CD4-positive, alpha-beta T cell (primary cell): ENCODE measurements at regions not wholly inside any gene's neighbourhood (a gene's known extent, or its start where the extent isn't known, plus 50 kb on each side); places are given as distances from the start of the nearest gene placed in this dataset.

Source experiments
- ATAC-seq: fragments of 200-7000 bp; cut with Tn5 transposase; one replicate; pipeline ENCODE4 v1.10.0; 2022; ENCODE audit warnings: mild to moderate bottlenecking; ENCODE audit not compliant: poor library complexity
- CTCF ChIA-PET: fragments of 350-600 bp; sonication (Branson Sonifier 250); formaldehyde crosslinking; loops from one replicate; lab custom pipeline; 2021; ENCODE audit warnings: antibody characterized with exemption, inconsistent platforms; lab: Charles Lee
- POLR2A ChIA-PET: fragments of 350-600 bp; sonication (Branson Sonifier 250); formaldehyde crosslinking; loops from one replicate; lab custom pipeline; 2021; ENCODE audit warnings: antibody characterized with exemption, inconsistent platforms; lab: Charles Lee
- DNase-seq, 14 experiments: peaks; one replicate each; pipeline ENCODE4 v3.0.0-alpha.2; 2013 to 2020; ENCODE audit warnings: mixed read lengths in 2 of 14
- H3K27ac ChIP-seq, 2 donors: one replicate each; pipeline versions ENCODE4 v1.5.1 to v1.7.0; 2013; ENCODE audit warnings: low read length in 2 of 2, low read depth in 1 of 2, mild to moderate bottlenecking in 1 of 2
- H3K27me3 ChIP-seq, 2 experiments: 1 replicate in 1 of 2; 2 replicates in 1 of 2; pipeline versions ENCODE4 v1.6.1 to v1.7.0; 2013; ENCODE audit warnings: low read length in 2 of 2, control low read depth in 1 of 2, mild to moderate bottlenecking in 1 of 2, moderate library complexity in 1 of 2; ENCODE audit not compliant: insufficient read depth in 2 of 2, control insufficient read depth in 1 of 2
- H3K36me3 ChIP-seq: one replicate; pipeline ENCODE4 v1.6.1; 2013; ENCODE audit warnings: low read length, control low read depth; ENCODE audit not compliant: insufficient read depth
- H3K4me1 ChIP-seq: one replicate; pipeline ENCODE4 v1.6.1; 2013; ENCODE audit warnings: low read length, control low read depth; ENCODE audit not compliant: insufficient read depth
- H3K4me3 ChIP-seq: one replicate; pipeline ENCODE4 v1.5.1; 2013; ENCODE audit warnings: mild to moderate bottlenecking, low read length, moderate library complexity
- H3K9me3 ChIP-seq, 2 experiments: 1 replicate in 1 of 2; 2 replicates in 1 of 2; pipeline versions ENCODE4 v1.6.1 to v1.7.0; 2013; ENCODE audit warnings: low read length in 2 of 2, mild to moderate bottlenecking in 2 of 2, control low read depth in 1 of 2, moderate library complexity in 1 of 2; ENCODE audit not compliant: control insufficient read depth in 1 of 2, insufficient read depth in 1 of 2
- H3K27ac Mint-ChIP-seq: one replicate; pipeline ENCODE4 v1.8.0; 2020; ENCODE audit warnings: mixed read lengths
- H3K27me3 Mint-ChIP-seq: one replicate; pipeline ENCODE4 v1.8.0; 2021; ENCODE audit warnings: mixed read lengths
- H3K36me3 Mint-ChIP-seq: one replicate; pipeline ENCODE4 v1.8.0; 2021; ENCODE audit warnings: low read depth, mixed read lengths
- H3K4me1 Mint-ChIP-seq: one replicate; pipeline ENCODE4 v1.8.0; 2021; ENCODE audit warnings: low read depth, mixed read lengths
- H3K4me3 Mint-ChIP-seq: one replicate; pipeline ENCODE4 v1.8.0; 2020; ENCODE audit warnings: mild to moderate bottlenecking, mixed read lengths
- H3K9me3 Mint-ChIP-seq: one replicate; pipeline ENCODE4 v1.8.0; 2020; ENCODE audit warnings: mixed read lengths
- CTCF ChIP-seq: fragments of 200-600 bp; IDR thresholded peaks from one replicate; pipeline ENCODE4 v1.8.0; 2022; ENCODE audit warnings: antibody characterized with exemption, mild to moderate bottlenecking
- intact Hi-C, 2 experiments: fragments of 100-400 bp; cut with DNase I in 1 of 2; cut with micrococcal nuclease in 1 of 2; formaldehyde crosslinking; loops; one replicate each; pipeline versions ENCODE4 v1.15.1 to v1.9.0; 2023 to 2025; cut with DNase I, micrococcal nuclease

GRCh38 chr4:144289667-144290428 lies 149.3 kb upstream of the GYPA start:
- Mint-ChIP-seq H3K9me3 (no peaks in the 10 kb centered on the region), H3K4me1 (no peaks in the 10 kb centered on the region), H3K4me3 (no peak overlapping the region), H3K36me3 (no peaks in the 10 kb centered on the region), H3K27ac (no peak overlapping the region), H3K27me3 (no peaks in the 10 kb centered on the region)
- no peaks in the 10 kb centered on the region for H3K36me3 ChIP-seq
- TF ChIP-seq CTCF: no peak
- DNase-seq (no peak), ATAC-seq (no peak)
- CTCF ChIA-PET: no interaction called here
- H3K27me3 ChIP-seq: no peaks in the 10 kb centered on the region
- H3K9me3 ChIP-seq: no peaks in the 10 kb centered on the region
- no peak overlapping the region for H3K27ac ChIP-seq
- H3K4me1 ChIP-seq: no peaks in the 10 kb centered on the region
- POLR2A ChIA-PET: no interaction called here
- intact Hi-C loops: no loop called here
- no peak overlapping the region for H3K4me3 ChIP-seq

- ATAC-seq (no peak), DNase-seq (no peak)
- no peak for TF ChIP-seq CTCF
- no peaks in the 10 kb centered on the region for H3K9me3 ChIP-seq
- H3K9me3 Mint-ChIP-seq: no peaks in the 10 kb centered on the region
- H3K4me1 ChIP-seq: no peaks in the 10 kb centered on the region
- no peaks in the 10 kb centered on the region for H3K27me3 Mint-ChIP-seq
- ChIA-PET POLR2A (no interaction called here), CTCF (no interaction called here)
- no peak overlapping the region for H3K27ac Mint-ChIP-seq
- H3K4me3 Mint-ChIP-seq: no peak overlapping the region
- H3K36me3 Mint-ChIP-seq: no peaks in the 10 kb centered on the region
- H3K27me3 ChIP-seq: no peaks in the 10 kb centered on the region
- no peak overlapping the region for H3K4me3 ChIP-seq
- no peak overlapping the region for H3K27ac ChIP-seq
- no peaks in the 10 kb centered on the region for H3K36me3 ChIP-seq
- no peaks in the 10 kb centered on the region for H3K4me1 Mint-ChIP-seq
- intact Hi-C loops: no loop called here
These were observed 150.6 kb upstream of the GYPA start for GRCh38 chr4:144291164-144291563.

GRCh38 chr4:144294211-144294610 lies 153.7 kb upstream of the GYPA start:
- no peak overlapping the region for H3K4me3 Mint-ChIP-seq
- intact Hi-C loops: no loop called here
- H3K27ac ChIP-seq: no peak overlapping the region
- no peaks in the 10 kb centered on the region for H3K36me3 ChIP-seq
- ATAC-seq: no peak
- H3K9me3 ChIP-seq: no peaks in the 10 kb centered on the region
- H3K9me3 Mint-ChIP-seq: peaks cover 3% of the 10 kb centered on the region
- no peaks in the 10 kb centered on the region for H3K4me1 ChIP-seq
- ChIA-PET CTCF (no interaction called here), POLR2A (no interaction called here)
- H3K4me3 ChIP-seq: no peak overlapping the region
- no peaks in the 10 kb centered on the region for H3K36me3 Mint-ChIP-seq
- no peaks in the 10 kb centered on the region for H3K27me3 ChIP-seq
- no peak for TF ChIP-seq CTCF
- H3K27ac Mint-ChIP-seq: no peak overlapping the region
- no peaks in the 10 kb centered on the region for H3K27me3 Mint-ChIP-seq
- no peaks in the 10 kb centered on the region for H3K4me1 Mint-ChIP-seq
- no peak for DNase-seq
